Activated CD8-positive, alpha-beta memory T cell treated with anti-CD3 and anti-CD28 coated beads for 24 hours (primary cell): ENCODE measurements at regions not wholly inside any gene's neighbourhood (a gene's known extent, or its start where the extent isn't known, plus 50 kb on each side); places are given as distances from the start of the nearest gene placed in this dataset.
A peak's percentile ranks its signal among the peaks of the same experiment; 100 is the strongest.

ENCODE experiments used
- DNase-seq: peaks from one replicate; pipeline ENCODE4 v3.0.0-alpha.2; 2020

- no peak for DNase-seq
Measured at GRCh38 chr1:185645162-185645640, 89.0 kb upstream of the HMCN1 start.

- no peak for DNase-seq
Measured at GRCh38 chr1:185644531-185644930, 89.7 kb upstream of the HMCN1 start.

- no peak for DNase-seq
Measured at GRCh38 chr1:185636848-185637247, 97.3 kb upstream of the HMCN1 start.

GRCh38 chr1:185634704-185635103 lies 99.5 kb upstream of the HMCN1 start:
- no peak for DNase-seq

- no peak for DNase-seq
Measured at GRCh38 chr1:185632659-185633423, 101.3 kb upstream of the HMCN1 start.

- DNase-seq: no peak
Measured at GRCh38 chr1:185631843-185632242, 102.3 kb upstream of the HMCN1 start.

- no peak for DNase-seq
Measured at GRCh38 chr1:185627761-185628501, 106.3 kb upstream of the HMCN1 start.

- DNase-seq: no peak
Measured at GRCh38 chr1:185627171-185627570, 107.0 kb upstream of the HMCN1 start.

GRCh38 chr1:185626344-185626743 lies 107.8 kb upstream of the HMCN1 start:
- no peak for DNase-seq

- DNase-seq: no peak
Measured at GRCh38 chr1:185610954-185611353, 123.2 kb upstream of the HMCN1 start.

GRCh38 chr1:185608177-185608576 lies 126.0 kb upstream of the HMCN1 start:
- no peak for DNase-seq

- no peak for DNase-seq
Measured at GRCh38 chr1:185603158-185603557, 131.0 kb upstream of the HMCN1 start.

GRCh38 chr1:185601189-185601588 lies 133.0 kb upstream of the HMCN1 start:
- DNase-seq: no peak

GRCh38 chr1:185600641-185601040 lies 133.6 kb upstream of the HMCN1 start:
- no peak for DNase-seq

- no peak for DNase-seq
Measured at GRCh38 chr1:185598332-185598731, 135.9 kb upstream of the HMCN1 start.

GRCh38 chr1:185595835-185596667 lies 138.1 kb upstream of the HMCN1 start:
- DNase-seq: peak; percentile 66

GRCh38 chr1:185594786-185595410 lies 139.3 kb upstream of the HMCN1 start:
- no peak for DNase-seq

GRCh38 chr1:185593271-185593670 lies 140.9 kb upstream of the HMCN1 start:
- no peak for DNase-seq

- DNase-seq: no peak
Measured at GRCh38 chr1:185585770-185586169, 148.4 kb upstream of the HMCN1 start.

GRCh38 chr1:185581961-185582725 lies 152.0 kb upstream of the HMCN1 start:
- DNase-seq: no peak

GRCh38 chr1:185581020-185581419 lies 153.2 kb upstream of the HMCN1 start:
- no peak for DNase-seq

- no peak for DNase-seq
Measured at GRCh38 chr1:185578293-185578692, 155.9 kb upstream of the HMCN1 start.
